Adrenal gland (tissue), 5 donors: ENCODE measurements at regions not wholly inside any gene's neighbourhood (a gene's known extent, or its start where the extent isn't known, plus 50 kb on each side); places are given as distances from the start of the nearest gene placed in this dataset.

Experiments used
- CTCF ChIP-seq, 6 experiments: fragments of 450-650 bp in 4 of 6; fragments of 200-600 bp in 2 of 6; sonication (generic) in 1 of 6; IDR thresholded peaks; 1 replicate in 5 of 6; 2 replicates in 1 of 6; pipeline versions ENCODE4 v1.5.1 to v1.8.0; 2016 to 2021; ENCODE audit warnings: antibody characterized with exemption in 6 of 6, mild to moderate bottlenecking in 2 of 6, moderate library complexity in 1 of 6
- POLR2A ChIP-seq, 2 donors: fragments of 450-650 bp; IDR thresholded peaks; one replicate each; pipeline ENCODE4 v1.6.1; 2017; ENCODE audit warnings: antibody characterized with exemption in 2 of 2, mild to moderate bottlenecking in 2 of 2, moderate library complexity in 1 of 2
- donor health status: DM: no; HTN: no; CAD: no.

- TF ChIP-seq CTCF (IDR thresholded peaks at IDR 0.05): no peak
- no peak for TF ChIP-seq POLR2A (IDR thresholded peaks at IDR 0.05)
These were observed 226.7 kb upstream of the PPP2R2D start for GRCh38 chr10:131674130-131674529.
